Neural progenitor cell (in vitro differentiated cells): ENCODE measurements at regions not wholly inside any gene's neighbourhood (a gene's known extent, or its start where the extent isn't known, plus 50 kb on each side); places are given as distances from the start of the nearest gene placed in this dataset.

ENCODE experiments used
- DNase-seq: peaks from one replicate; pipeline ENCODE4 v3.0.0-alpha.2; 2016; ENCODE audit warnings: low spot score
- H2AFZ ChIP-seq: fragments of 200-600 bp; sonication (generic); replicated peaks from 2 replicates; pipeline ENCODE4 v1.6.1; 2016; ENCODE audit warnings: antibody characterized with exemption
- H3F3A ChIP-seq: fragments of 200-600 bp; sonication (generic); 2 replicates; pipeline ENCODE4 v1.6.1; 2016; ENCODE audit warnings: antibody characterized with exemption, low read depth
- H3K27ac ChIP-seq: fragments of 200-600 bp; sonication (generic); 2 replicates; pipeline ENCODE4 v1.5.1; 2016; ENCODE audit warnings: mild to moderate bottlenecking
- H3K27me3 ChIP-seq: fragments of 200-600 bp; sonication (generic); 2 replicates; pipeline ENCODE4 v1.6.1; 2016; ENCODE audit warnings: mild to moderate bottlenecking, moderate library complexity
- H3K36me3 ChIP-seq: fragments of 200-600 bp; sonication (generic); 2 replicates; pipeline ENCODE4 v1.5.1; 2016
- H3K4me1 ChIP-seq: fragments of 200-600 bp; sonication (generic); 2 replicates; pipeline ENCODE4 v1.6.1; 2016; ENCODE audit warnings: mixed run types
- H3K4me2 ChIP-seq: fragments of 200-600 bp; sonication (generic); 2 replicates; pipeline ENCODE4 v1.6.1; 2016
- H3K4me3 ChIP-seq: fragments of 200-600 bp; sonication (generic); 2 replicates; pipeline ENCODE4 v1.5.1; 2016
- H3K79me2 ChIP-seq: fragments of 200-600 bp; sonication (generic); 2 replicates; pipeline ENCODE4 v1.6.1; 2016; ENCODE audit warnings: low read depth
- H3K9ac ChIP-seq: fragments of 200-600 bp; sonication (generic); 2 replicates; pipeline ENCODE4 v1.6.1; 2016
- H3K9me3 ChIP-seq: fragments of 200-600 bp; sonication (generic); 2 replicates; pipeline ENCODE4 v1.5.1; 2016; ENCODE audit warnings: low read depth
- H4K20me1 ChIP-seq: fragments of 200-600 bp; sonication (generic); 2 replicates; pipeline ENCODE4 v1.6.1; 2016; ENCODE audit warnings: low read depth
- H3K27ac Mint-ChIP-seq: 3 replicates; pipeline ENCODE4 v1.8.0; 2021; ENCODE audit warnings: mixed read lengths
- H3K27me3 Mint-ChIP-seq: 2 replicates; pipeline ENCODE4 v1.8.0; 2022; ENCODE audit warnings: low read depth, mild to moderate bottlenecking, inconsistent platforms, moderate library complexity, mixed read lengths; ENCODE audit not compliant: insufficient read depth
- H3K36me3 Mint-ChIP-seq: 3 replicates; pipeline ENCODE4 v1.8.0; 2021; ENCODE audit warnings: mixed read lengths
- H3K4me1 Mint-ChIP-seq: 3 replicates; pipeline ENCODE4 v1.8.0; 2021; ENCODE audit warnings: mixed read lengths
- H3K4me3 Mint-ChIP-seq: 3 replicates; pipeline ENCODE4 v1.8.0; 2021; ENCODE audit warnings: mild to moderate bottlenecking, moderate library complexity, mixed read lengths
- H3K9me3 Mint-ChIP-seq: 3 replicates; pipeline ENCODE4 v1.8.0; 2020; ENCODE audit warnings: mixed read lengths
- CTCF ChIP-seq: fragments of 200-600 bp; sonication (generic); IDR thresholded peaks from 2 replicates; pipeline ENCODE4 v1.5.1; 2017; ENCODE audit warnings: antibody characterized with exemption, mild to moderate bottlenecking
- EZH2 ChIP-seq: fragments of 200-600 bp; sonication (generic); IDR thresholded peaks from 2 replicates; pipeline ENCODE4 v1.6.1; 2017; ENCODE audit warnings: antibody characterized with exemption, mild to moderate bottlenecking, moderate library complexity
- EZH2phosphoT487 ChIP-seq: fragments of 200-600 bp; sonication (generic); IDR thresholded peaks from 2 replicates; pipeline ENCODE4 v1.6.1; 2017; ENCODE audit warnings: antibody characterized with exemption

- no peaks in the 10 kb centered on the region for H3K27me3 Mint-ChIP-seq
- no peak overlapping the region for H3K4me3 ChIP-seq
- H3K36me3 ChIP-seq = no peaks in the 10 kb centered on the region
- H3K4me1 Mint-ChIP-seq = peaks cover 13% of the 10 kb centered on the region
- no peaks in the 10 kb centered on the region for H3F3A ChIP-seq
- H3K36me3 Mint-ChIP-seq = no peaks in the 10 kb centered on the region
- no peak for DNase-seq
- H3K9me3 ChIP-seq = peaks cover 16% of the 10 kb centered on the region
- no peak overlapping the region for H3K4me3 Mint-ChIP-seq
- H3K4me1 ChIP-seq = no peaks in the 10 kb centered on the region
- TF ChIP-seq CTCF = no peak
- TF ChIP-seq EZH2 = no peak
- TF ChIP-seq EZH2phosphoT487 = no peak
- no peak overlapping the region for H3K9ac ChIP-seq
- no peaks in the 10 kb centered on the region for H3K27me3 ChIP-seq
- H3K27ac ChIP-seq = no peak overlapping the region
- no peak overlapping the region for H2AFZ ChIP-seq
- H4K20me1 ChIP-seq = no peaks in the 10 kb centered on the region
- H3K4me2 ChIP-seq = no peak overlapping the region
- H3K27ac Mint-ChIP-seq = no peak overlapping the region
- H3K9me3 Mint-ChIP-seq = no peaks in the 10 kb centered on the region
- no peaks in the 10 kb centered on the region for H3K79me2 ChIP-seq
Measured at GRCh38 chr9:1462626-1463308, 412.6 kb downstream of the DMRT2 start.

- H3F3A ChIP-seq = no peaks in the 10 kb centered on the region
- Mint-ChIP-seq H3K4me1 (no peaks in the 10 kb centered on the region), H3K4me3 (no peak overlapping the region), H3K36me3 (no peaks in the 10 kb centered on the region), H3K9me3 (no peaks in the 10 kb centered on the region), H3K27me3 (peaks cover 5% of the 10 kb centered on the region), H3K27ac (no peak overlapping the region)
- TF ChIP-seq CTCF (no peak), EZH2 (no peak), EZH2phosphoT487 (no peak)
- no peak overlapping the region for H3K9ac ChIP-seq
- no peaks in the 10 kb centered on the region for H3K4me1 ChIP-seq
- H3K9me3 ChIP-seq = peaks cover 36% of the 10 kb centered on the region
- H4K20me1 ChIP-seq = no peaks in the 10 kb centered on the region
- H3K4me2 ChIP-seq = no peak overlapping the region
- H3K27me3 ChIP-seq = no peaks in the 10 kb centered on the region
- H3K4me3 ChIP-seq = no peak overlapping the region
- no peak overlapping the region for H2AFZ ChIP-seq
- H3K36me3 ChIP-seq = no peaks in the 10 kb centered on the region
- H3K27ac ChIP-seq = no peak overlapping the region
- no peaks in the 10 kb centered on the region for H3K79me2 ChIP-seq
- DNase-seq = no peak
Measured at GRCh38 chr9:1469996-1470395, 419.8 kb downstream of the DMRT2 start.

- Histone ChIP-seq H3K4me1 (no peaks in the 10 kb centered on the region), H3K27ac (no peak overlapping the region), H2AFZ (no peak overlapping the region), H3K27me3 (no peaks in the 10 kb centered on the region), H3K79me2 (no peaks in the 10 kb centered on the region), H3K4me2 (no peak overlapping the region), H4K20me1 (no peaks in the 10 kb centered on the region), H3K9ac (no peak overlapping the region), H3K36me3 (no peaks in the 10 kb centered on the region), H3K9me3 (peaks cover 41% of the 10 kb centered on the region), H3F3A (no peaks in the 10 kb centered on the region), H3K4me3 (no peak overlapping the region)
- Mint-ChIP-seq H3K27me3 (peaks cover 6% of the 10 kb centered on the region), H3K4me3 (no peak overlapping the region), H3K36me3 (no peaks in the 10 kb centered on the region), H3K27ac (no peak overlapping the region), H3K9me3 (peaks cover 3% of the 10 kb centered on the region), H3K4me1 (no peaks in the 10 kb centered on the region)
- DNase-seq = no peak
- TF ChIP-seq CTCF (no peak), EZH2 (no peak), EZH2phosphoT487 (no peak)
Measured at GRCh38 chr9:1473956-1474634, 423.9 kb downstream of the DMRT2 start.
